OCI-LY1 (cell line): ENCODE measurements at regions not wholly inside any gene's neighbourhood (a gene's known extent, or its start where the extent isn't known, plus 50 kb on each side); places are given as distances from the start of the nearest gene placed in this dataset.

ENCODE experiments used
- H2AFZ ChIP-seq: fragments of 200-600 bp; sonication (generic), shearing (Covaris generic); 2 replicates; pipeline ENCODE4 v1.6.0; 2014; ENCODE audit warnings: antibody characterized with exemption, mild to moderate bottlenecking, low read length
- H3F3A ChIP-seq: fragments of 200-600 bp; sonication (generic), shearing (Covaris generic); 2 replicates; pipeline ENCODE4 v1.6.0; 2014; ENCODE audit warnings: mild to moderate bottlenecking, antibody characterized with exemption, low read length, moderate library complexity; ENCODE audit not compliant: insufficient read depth
- H3K27ac ChIP-seq: fragments of 200-600 bp; sonication (generic); 2 replicates; pipeline ENCODE4 v1.5.1; 2014; ENCODE audit warnings: low read length, mixed run types, mild to moderate bottlenecking, low read depth; ENCODE audit not compliant: poor library complexity, severe bottlenecking
- H3K27me3 ChIP-seq: fragments of 200-600 bp; sonication (generic); 2 replicates; pipeline ENCODE4 v1.6.0; 2014; ENCODE audit warnings: antibody characterized with exemption, mild to moderate bottlenecking, low read length, moderate library complexity; ENCODE audit not compliant: insufficient read depth
- H3K36me3 ChIP-seq: fragments of 200-600 bp; sonication (generic); 2 replicates; pipeline ENCODE4 v1.6.1; 2014; ENCODE audit warnings: mild to moderate bottlenecking, antibody characterized with exemption, low read length, moderate library complexity, mixed read lengths; ENCODE audit not compliant: insufficient read depth
- H3K4me1 ChIP-seq: fragments of 200-600 bp; sonication (generic); 2 replicates; pipeline ENCODE4 v1.5.1; 2014; ENCODE audit warnings: mild to moderate bottlenecking, low read length, moderate library complexity; ENCODE audit not compliant: insufficient read depth, severe bottlenecking
- H3K4me2 ChIP-seq: fragments of 200-600 bp; sonication (generic), shearing (Covaris generic); 2 replicates; pipeline ENCODE4 v1.6.1; 2014; ENCODE audit warnings: low read length
- H3K4me3 ChIP-seq: fragments of 200-600 bp; sonication (generic); 2 replicates; pipeline ENCODE4 v1.5.1; 2014; ENCODE audit warnings: low read length, low read depth, mild to moderate bottlenecking, mixed read lengths; ENCODE audit not compliant: poor library complexity, severe bottlenecking
- H3K79me2 ChIP-seq: fragments of 200-600 bp; shearing (Covaris generic); 2 replicates; pipeline ENCODE4 v1.6.1; 2016; ENCODE audit warnings: mixed run types, low read length, mixed read lengths; ENCODE audit not compliant: insufficient read depth
- H3K9ac ChIP-seq: fragments of 200-600 bp; sonication (generic), shearing (Covaris generic); 2 replicates; pipeline ENCODE4 v1.6.1; 2014; ENCODE audit warnings: mild to moderate bottlenecking, low read length, mixed read lengths
- H3K9me2 ChIP-seq: fragments of 200-600 bp; sonication (generic), shearing (Covaris generic); 2 replicates; pipeline ENCODE4 v1.6.1; 2014; ENCODE audit warnings: low read depth, mild to moderate bottlenecking, low read length, mixed read lengths
- H3K9me3 ChIP-seq: fragments of 200-600 bp; shearing (Covaris generic); 2 replicates; pipeline ENCODE4 v1.6.1; 2014; ENCODE audit warnings: low read length, mixed read lengths
- H4K20me1 ChIP-seq: fragments of 200-600 bp; sonication (generic), shearing (Covaris generic); 2 replicates; pipeline ENCODE4 v1.6.0; 2016; ENCODE audit warnings: mild to moderate bottlenecking, low read length; ENCODE audit not compliant: insufficient read depth
- CTCF ChIP-seq: fragments of 200-600 bp; sonication (generic), shearing (Covaris generic); IDR thresholded peaks from 2 replicates; pipeline ENCODE4 v1.5.1; 2017; ENCODE audit warnings: mild to moderate bottlenecking, antibody characterized with exemption, low read length, moderate library complexity, mixed read lengths
- EZH2 ChIP-seq: fragments of 200-600 bp; sonication (generic), shearing (Covaris generic); IDR thresholded peaks from 2 replicates; pipeline ENCODE4 v1.8.0; 2017; ENCODE audit warnings: borderline replicate concordance, mixed run types, mild to moderate bottlenecking, antibody characterized with exemption, low read length, moderate library complexity, mixed read lengths

- Histone ChIP-seq H3K9me3 (no peaks in the 10 kb centered on the region), H4K20me1 (no peaks in the 10 kb centered on the region), H3K9ac (no peak overlapping the region), H3K9me2 (no peaks in the 10 kb centered on the region), H3K27ac (no peak overlapping the region), H3K4me3 (no peak overlapping the region), H2AFZ (no peak overlapping the region), H3F3A (no peaks in the 10 kb centered on the region), H3K79me2 (no peaks in the 10 kb centered on the region), H3K4me2 (no peak overlapping the region), H3K36me3 (no peaks in the 10 kb centered on the region), H3K27me3 (no peaks in the 10 kb centered on the region), H3K4me1 (no peaks in the 10 kb centered on the region)
- TF ChIP-seq EZH2 = no peak
- TF ChIP-seq CTCF = no peak
Measured at GRCh38 chr1:37112430-37112829, 78.1 kb upstream of the GRIK3 start.

DNA sequence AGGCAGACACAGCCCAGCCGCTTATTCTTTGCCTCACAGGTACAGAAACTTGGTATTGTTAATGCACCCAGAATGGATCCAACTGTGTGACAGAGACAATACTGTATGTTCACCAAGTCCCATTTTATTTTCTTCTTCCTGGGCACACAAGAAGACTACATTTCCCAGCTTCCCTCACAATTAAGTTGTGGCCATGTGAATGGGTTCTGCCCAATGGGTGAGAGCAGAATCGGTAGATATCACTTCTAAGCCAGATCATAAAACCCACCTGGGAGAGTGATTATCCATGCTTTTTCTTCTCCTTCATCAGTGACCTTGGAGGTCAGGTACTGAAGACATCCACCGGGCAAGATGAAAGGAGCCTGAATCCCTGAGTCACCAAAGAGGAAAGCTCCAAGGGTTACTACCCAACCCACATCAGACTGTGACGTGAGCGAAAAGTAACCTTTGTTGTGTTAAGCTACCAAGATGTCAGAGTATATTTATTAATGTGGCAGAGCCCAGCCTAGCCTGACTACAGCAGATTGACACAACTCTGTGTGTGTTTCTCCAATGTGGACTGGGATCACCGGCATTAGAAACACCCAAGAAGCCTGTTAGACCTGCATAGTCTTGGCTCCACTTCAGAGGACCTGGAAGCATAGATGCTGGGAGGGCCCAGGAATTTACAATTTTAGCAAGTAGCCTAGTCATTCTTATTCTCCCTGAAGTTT is 79.1 kb upstream of the GRIK3 start:
- Histone ChIP-seq H3K9me3 (no peaks in the 10 kb centered on the region), H2AFZ (no peak overlapping the region), H3K4me2 (no peak overlapping the region), H3K27ac (no peak overlapping the region), H3K79me2 (no peaks in the 10 kb centered on the region), H3K27me3 (no peaks in the 10 kb centered on the region), H3K36me3 (no peaks in the 10 kb centered on the region), H4K20me1 (no peaks in the 10 kb centered on the region), H3K9ac (no peak overlapping the region), H3K9me2 (no peaks in the 10 kb centered on the region), H3F3A (no peaks in the 10 kb centered on the region), H3K4me1 (no peaks in the 10 kb centered on the region), H3K4me3 (no peak overlapping the region)
- TF ChIP-seq EZH2 (no peak), CTCF (no peak)

- H3K4me3 ChIP-seq = no peak overlapping the region
- no peaks in the 10 kb centered on the region for H3K79me2 ChIP-seq
- H3K27ac ChIP-seq = no peak overlapping the region
- H3K9me2 ChIP-seq = no peaks in the 10 kb centered on the region
- H3K9ac ChIP-seq = no peak overlapping the region
- no peaks in the 10 kb centered on the region for H3K36me3 ChIP-seq
- no peaks in the 10 kb centered on the region for H3K9me3 ChIP-seq
- no peaks in the 10 kb centered on the region for H3F3A ChIP-seq
- H3K4me1 ChIP-seq = no peaks in the 10 kb centered on the region
- H4K20me1 ChIP-seq = no peaks in the 10 kb centered on the region
- no peak overlapping the region for H3K4me2 ChIP-seq
- no peaks in the 10 kb centered on the region for H3K27me3 ChIP-seq
- TF ChIP-seq CTCF (no peak), EZH2 (no peak)
- H2AFZ ChIP-seq = no peak overlapping the region
Measured at GRCh38 chr1:37118790-37119189, 84.5 kb upstream of the GRIK3 start.
